NB4 (cell line): ENCODE measurements at regions not wholly inside any gene's neighbourhood (a gene's known extent, or its start where the extent isn't known, plus 50 kb on each side); places are given as distances from the start of the nearest gene placed in this dataset.

ENCODE experiments used
- MYC ChIP-seq: IDR thresholded peaks from 2 replicates; pipeline ENCODE4 v1.6.1; 2011; ENCODE audit warnings: low read depth, low read length
- POLR2A ChIP-seq: IDR thresholded peaks from 2 replicates; pipeline ENCODE4 v1.6.1; 2011; ENCODE audit warnings: mild to moderate bottlenecking; ENCODE audit not compliant: insufficient read length; ENCODE audit errors: extremely low read depth
- TF ChIP-seq, protein P1 (sequence below): IDR thresholded peaks from one replicate; pipeline ENCODE4 v1.5.1; 2012; ENCODE audit warnings: low read depth, low read length

DNA sequence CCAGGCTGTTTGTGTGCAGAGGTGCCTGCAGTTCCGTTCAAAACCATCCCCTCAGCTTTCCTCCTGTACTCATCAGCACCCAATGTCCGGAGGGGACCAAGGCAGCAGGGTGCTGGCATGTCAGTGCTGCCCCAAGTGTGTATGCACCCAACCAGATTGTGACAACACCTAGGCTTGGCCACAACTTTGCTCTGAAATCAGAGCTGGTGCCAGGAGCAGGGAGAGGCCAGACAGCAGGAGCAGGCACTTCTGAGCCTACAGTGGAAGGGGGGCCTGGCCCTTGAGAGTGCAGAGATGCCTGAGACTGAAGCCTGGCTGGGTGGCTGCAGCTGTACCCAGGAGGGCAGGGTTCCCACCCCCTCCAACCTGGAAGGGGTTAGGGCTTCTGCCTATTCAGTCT, 56.5 kb upstream of the RASGEF1B start:
- TF ChIP-seq, protein P1, sequence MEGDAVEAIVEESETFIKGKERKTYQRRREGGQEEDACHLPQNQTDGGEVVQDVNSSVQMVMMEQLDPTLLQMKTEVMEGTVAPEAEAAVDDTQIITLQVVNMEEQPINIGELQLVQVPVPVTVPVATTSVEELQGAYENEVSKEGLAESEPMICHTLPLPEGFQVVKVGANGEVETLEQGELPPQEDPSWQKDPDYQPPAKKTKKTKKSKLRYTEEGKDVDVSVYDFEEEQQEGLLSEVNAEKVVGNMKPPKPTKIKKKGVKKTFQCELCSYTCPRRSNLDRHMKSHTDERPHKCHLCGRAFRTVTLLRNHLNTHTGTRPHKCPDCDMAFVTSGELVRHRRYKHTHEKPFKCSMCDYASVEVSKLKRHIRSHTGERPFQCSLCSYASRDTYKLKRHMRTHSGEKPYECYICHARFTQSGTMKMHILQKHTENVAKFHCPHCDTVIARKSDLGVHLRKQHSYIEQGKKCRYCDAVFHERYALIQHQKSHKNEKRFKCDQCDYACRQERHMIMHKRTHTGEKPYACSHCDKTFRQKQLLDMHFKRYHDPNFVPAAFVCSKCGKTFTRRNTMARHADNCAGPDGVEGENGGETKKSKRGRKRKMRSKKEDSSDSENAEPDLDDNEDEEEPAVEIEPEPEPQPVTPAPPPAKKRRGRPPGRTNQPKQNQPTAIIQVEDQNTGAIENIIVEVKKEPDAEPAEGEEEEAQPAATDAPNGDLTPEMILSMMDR, result no peak
- TF ChIP-seq MYC, result no peak
- no peak for TF ChIP-seq POLR2A
